Endodermal cell (in vitro differentiated cells): ENCODE measurements at regions not wholly inside any gene's neighbourhood (a gene's known extent, or its start where the extent isn't known, plus 50 kb on each side); places are given as distances from the start of the nearest gene placed in this dataset.

Source experiments
- DNase-seq: peaks from one replicate; pipeline ENCODE4 v3.0.0-alpha.2; 2017
- H3K27ac ChIP-seq: 2 replicates; pipeline ENCODE4 v1.5.1; 2013; ENCODE audit warnings: mild to moderate bottlenecking, low read depth, low read length, moderate library complexity
- H3K27me3 ChIP-seq: 2 replicates; pipeline ENCODE4 v1.6.1; 2013; ENCODE audit warnings: mild to moderate bottlenecking, low read length, moderate library complexity; ENCODE audit not compliant: insufficient read depth, control insufficient read depth, poor library complexity, severe bottlenecking
- H3K36me3 ChIP-seq: 2 replicates; pipeline ENCODE4 v1.7.0; 2013; ENCODE audit warnings: mild to moderate bottlenecking, low read length, moderate library complexity; ENCODE audit not compliant: control insufficient read depth, insufficient read depth
- H3K4me1 ChIP-seq: one replicate; pipeline ENCODE4 v1.7.0; 2013; ENCODE audit warnings: low read length; ENCODE audit not compliant: control insufficient read depth, insufficient read depth
- H3K4me3 ChIP-seq: 2 replicates; pipeline ENCODE4 v1.5.1; 2013; ENCODE audit warnings: mild to moderate bottlenecking, low read length, moderate library complexity
- H3K9ac ChIP-seq: 2 replicates; pipeline ENCODE4 v1.6.1; 2013; ENCODE audit warnings: mild to moderate bottlenecking, low read length, moderate library complexity; ENCODE audit not compliant: poor library complexity, severe bottlenecking; ENCODE audit errors: extremely low read depth
- H3K9me3 ChIP-seq: 2 replicates; pipeline ENCODE4 v1.6.1; 2013; ENCODE audit warnings: mild to moderate bottlenecking, low read length, moderate library complexity; ENCODE audit not compliant: control insufficient read depth
- H3K27ac Mint-ChIP-seq: 2 replicates; pipeline ENCODE4 v1.8.0; 2020; ENCODE audit warnings: mixed read lengths
- H3K27me3 Mint-ChIP-seq: 2 replicates; pipeline ENCODE4 v1.8.0; 2021; ENCODE audit warnings: mild to moderate bottlenecking, mixed read lengths; ENCODE audit not compliant: insufficient read depth
- H3K36me3 Mint-ChIP-seq: 2 replicates; pipeline ENCODE4 v1.8.0; 2020; ENCODE audit warnings: low read depth, mixed read lengths
- H3K4me1 Mint-ChIP-seq: 2 replicates; pipeline ENCODE4 v1.8.0; 2020; ENCODE audit warnings: mixed read lengths
- H3K4me3 Mint-ChIP-seq: 2 replicates; pipeline ENCODE4 v1.8.0; 2020; ENCODE audit warnings: mild to moderate bottlenecking, moderate library complexity, mixed read lengths
- H3K9me3 Mint-ChIP-seq: 2 replicates; pipeline ENCODE4 v1.8.0; 2020; ENCODE audit warnings: mild to moderate bottlenecking, mixed read lengths
- WGBS, 2 experiments: methylation state at CpG; one replicate each; pipeline versions ENCODE4 v1.1.5 to v1.1.7; 2013; ENCODE audit warnings: missing lambda C conversion rate in 2 of 2, mixed read lengths in 1 of 2; ENCODE audit not compliant: insufficient coverage in 1 of 2, insufficient read length in 1 of 2; 5-methylcytosine and 5-hydroxymethylcytosine counted together
- TF ChIP-seq, protein P1 (sequence below): fragments of 200-600 bp; sonication (generic); conservative IDR thresholded peaks from 2 replicates; pipeline ENCODE4 v1.5.0; 2021; ENCODE audit warnings: antibody characterized with exemption, mild to moderate bottlenecking

DNA sequence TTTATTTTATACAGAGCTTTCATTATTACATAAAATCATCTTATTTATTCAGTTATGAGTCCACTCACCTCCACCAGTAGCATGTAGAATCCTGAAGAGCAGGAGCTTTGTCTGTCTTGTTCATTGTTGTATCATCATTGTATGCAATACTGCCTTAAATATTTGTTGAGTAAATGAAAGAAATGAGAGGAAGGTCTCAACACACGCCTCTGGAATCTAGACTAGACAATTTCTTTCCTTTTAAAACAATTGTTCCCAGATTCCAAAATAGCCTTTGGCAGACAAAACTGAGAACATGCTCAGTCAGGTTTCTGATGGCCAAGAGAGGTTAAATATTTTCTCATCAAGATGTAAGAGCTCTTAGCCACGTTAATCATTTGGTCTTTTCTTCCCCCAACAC lies 173.1 kb upstream of the AGR3 start:
- H3K27ac ChIP-seq: no peak overlapping the region

DNA sequence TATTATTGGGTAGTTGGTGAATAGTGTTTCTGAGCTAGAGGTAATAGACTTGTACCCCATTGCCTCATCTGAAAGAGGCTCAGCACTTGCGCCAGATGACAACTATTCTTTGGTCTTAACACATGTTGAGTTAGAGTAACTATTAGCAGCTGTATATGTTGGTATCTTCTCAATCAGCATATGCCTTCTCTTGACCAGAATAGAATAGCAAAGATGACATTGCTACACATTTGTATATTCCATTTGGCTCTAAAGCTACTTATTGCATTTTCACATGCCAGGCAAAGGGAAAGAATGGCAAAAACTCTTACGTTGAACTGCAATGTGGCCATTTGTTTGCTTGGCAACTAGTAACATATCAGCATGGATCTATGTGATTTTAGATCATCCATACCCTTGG lies 173.8 kb upstream of the AGR3 start:
- TF ChIP-seq, protein P1, sequence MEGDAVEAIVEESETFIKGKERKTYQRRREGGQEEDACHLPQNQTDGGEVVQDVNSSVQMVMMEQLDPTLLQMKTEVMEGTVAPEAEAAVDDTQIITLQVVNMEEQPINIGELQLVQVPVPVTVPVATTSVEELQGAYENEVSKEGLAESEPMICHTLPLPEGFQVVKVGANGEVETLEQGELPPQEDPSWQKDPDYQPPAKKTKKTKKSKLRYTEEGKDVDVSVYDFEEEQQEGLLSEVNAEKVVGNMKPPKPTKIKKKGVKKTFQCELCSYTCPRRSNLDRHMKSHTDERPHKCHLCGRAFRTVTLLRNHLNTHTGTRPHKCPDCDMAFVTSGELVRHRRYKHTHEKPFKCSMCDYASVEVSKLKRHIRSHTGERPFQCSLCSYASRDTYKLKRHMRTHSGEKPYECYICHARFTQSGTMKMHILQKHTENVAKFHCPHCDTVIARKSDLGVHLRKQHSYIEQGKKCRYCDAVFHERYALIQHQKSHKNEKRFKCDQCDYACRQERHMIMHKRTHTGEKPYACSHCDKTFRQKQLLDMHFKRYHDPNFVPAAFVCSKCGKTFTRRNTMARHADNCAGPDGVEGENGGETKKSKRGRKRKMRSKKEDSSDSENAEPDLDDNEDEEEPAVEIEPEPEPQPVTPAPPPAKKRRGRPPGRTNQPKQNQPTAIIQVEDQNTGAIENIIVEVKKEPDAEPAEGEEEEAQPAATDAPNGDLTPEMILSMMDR: no peak
- peaks cover 4% of the 10 kb centered on the region for H3K36me3 Mint-ChIP-seq
- no peaks in the 10 kb centered on the region for H3K27me3 ChIP-seq
- no peaks in the 10 kb centered on the region for H3K36me3 ChIP-seq
- H3K27me3 Mint-ChIP-seq: no peaks in the 10 kb centered on the region
- H3K4me3 ChIP-seq: no peak overlapping the region
- H3K27ac Mint-ChIP-seq: no peak overlapping the region
- H3K9me3 ChIP-seq: no peaks in the 10 kb centered on the region
- 93 to 100% methylated on average over 1 to 2 of the region's 2 CpGs for WGBS, 2 experiments
- H3K4me1 Mint-ChIP-seq: no peaks in the 10 kb centered on the region
- H3K27ac ChIP-seq: no peak overlapping the region
- no peaks in the 10 kb centered on the region for H3K4me1 ChIP-seq
- H3K9ac ChIP-seq: no peak overlapping the region
- H3K9me3 Mint-ChIP-seq: peaks cover 26% of the 10 kb centered on the region
- H3K4me3 Mint-ChIP-seq: no peak overlapping the region
- DNase-seq: no peak

More for the DNA sequence above, 173.1 kb upstream of the AGR3 start:
- 100% methylated on average over 2 of the region's 2 CpGs; no CpG with 5 or more reads in 1 of the 2 experiments for WGBS, 2 experiments
- H3K36me3 Mint-ChIP-seq: peaks cover 4% of the 10 kb centered on the region
- H3K9me3 ChIP-seq: no peaks in the 10 kb centered on the region
- TF ChIP-seq, protein P1: no peak
- no peak for DNase-seq
- H3K36me3 ChIP-seq: no peaks in the 10 kb centered on the region
- no peaks in the 10 kb centered on the region for H3K4me1 Mint-ChIP-seq
- H3K4me3 Mint-ChIP-seq: no peak overlapping the region
- H3K27me3 Mint-ChIP-seq: no peaks in the 10 kb centered on the region
- no peaks in the 10 kb centered on the region for H3K4me1 ChIP-seq
- no peak overlapping the region for H3K27ac Mint-ChIP-seq
- no peak overlapping the region for H3K9ac ChIP-seq
- peaks cover 26% of the 10 kb centered on the region for H3K9me3 Mint-ChIP-seq
- no peak overlapping the region for H3K4me3 ChIP-seq
- no peaks in the 10 kb centered on the region for H3K27me3 ChIP-seq

DNA sequence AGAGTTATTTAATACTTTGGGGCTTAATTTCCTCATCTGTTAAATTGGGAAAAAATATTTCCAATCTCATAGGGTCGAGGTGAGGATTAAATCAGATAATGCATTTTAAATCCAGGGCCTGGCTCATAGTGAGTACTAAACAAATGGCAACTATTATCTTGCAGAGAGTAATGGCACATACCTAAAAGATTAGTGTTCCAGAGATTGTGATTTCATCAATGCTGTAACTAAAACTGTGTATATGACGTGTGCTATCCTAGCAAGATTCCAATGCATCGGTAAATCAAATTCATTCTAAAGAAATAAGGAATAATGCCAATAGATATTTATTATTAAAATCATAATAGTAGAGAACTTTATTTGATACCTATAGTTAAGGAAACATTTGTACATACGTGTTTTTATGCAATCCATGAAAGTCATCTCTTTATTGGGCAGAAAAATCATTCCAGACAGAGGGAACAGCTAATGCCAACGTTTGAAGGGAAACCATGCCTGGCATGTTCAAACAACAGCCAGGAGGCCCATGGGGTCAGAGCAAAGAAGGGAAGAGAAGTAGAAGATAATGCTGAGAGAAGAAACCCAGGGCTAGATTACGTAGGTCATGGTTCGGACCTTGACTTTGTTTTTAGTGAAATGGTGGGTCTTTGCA lies 174.8 kb upstream of the AGR3 start:
- no peak overlapping the region for H3K9ac ChIP-seq
- Mint-ChIP-seq H3K4me1 (no peaks in the 10 kb centered on the region), H3K36me3 (peaks cover 4% of the 10 kb centered on the region), H3K9me3 (peaks cover 26% of the 10 kb centered on the region), H3K4me3 (no peak overlapping the region), H3K27me3 (no peaks in the 10 kb centered on the region), H3K27ac (no peak overlapping the region)
- no peak overlapping the region for H3K4me3 ChIP-seq
- H3K4me1 ChIP-seq: no peaks in the 10 kb centered on the region
- H3K9me3 ChIP-seq: no peaks in the 10 kb centered on the region
- H3K27me3 ChIP-seq: no peaks in the 10 kb centered on the region
- no peak for DNase-seq
- TF ChIP-seq, protein P1: no peak
- no peak overlapping the region for H3K27ac ChIP-seq
- 85 to 95% methylated on average over 4 to 6 of the region's 7 CpGs for WGBS, 2 experiments
- H3K36me3 ChIP-seq: no peaks in the 10 kb centered on the region
